ENCODE measurements at regions not wholly inside any gene's neighbourhood (a gene's known extent, or its start where the extent isn't known, plus 50 kb on each side); places are given as distances from the start of the nearest gene placed in this dataset.

DNA sequence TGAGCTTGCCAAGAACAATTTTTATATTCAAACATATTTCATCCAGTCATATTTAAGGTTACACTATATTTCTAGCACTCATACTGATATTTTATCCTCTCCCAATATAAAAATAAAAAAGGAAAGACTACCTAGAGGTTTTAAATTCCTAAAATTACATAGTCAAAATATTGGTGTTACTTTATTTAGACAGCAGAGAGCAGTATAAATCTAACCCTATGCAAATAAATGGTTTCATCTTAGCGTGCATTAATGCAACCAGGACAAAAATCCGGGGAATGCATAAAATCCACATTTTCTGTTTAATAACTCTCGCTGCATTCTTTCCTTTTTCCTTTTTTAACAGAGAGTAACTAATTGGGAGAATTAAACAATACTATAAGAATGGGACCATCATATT, 1447.4 kb upstream of the ALCAM start:
- no peak for DNase-seq

- DNase-seq = no peak
Observed at GRCh38 chr3:103923907-103924306, 1442.8 kb upstream of the ALCAM start.

- no peak for DNase-seq
Observed at GRCh38 chr3:103924544-103924943, 1442.2 kb upstream of the ALCAM start.

- no peak for DNase-seq
Observed at GRCh38 chr3:103926936-103927335, 1439.8 kb upstream of the ALCAM start.

GRCh38 chr3:103927896-103928295, 1438.8 kb upstream of the ALCAM start:
- DNase-seq = no peak

GRCh38 chr3:103937094-103937493, 1429.6 kb upstream of the ALCAM start:
- DNase-seq = no peak

GRCh38 chr3:103947062-103947461, 1419.6 kb upstream of the ALCAM start:
- DNase-seq = no peak

GRCh38 chr3:103949693-103950092, 1417.0 kb upstream of the ALCAM start:
- DNase-seq = no peak

DNA sequence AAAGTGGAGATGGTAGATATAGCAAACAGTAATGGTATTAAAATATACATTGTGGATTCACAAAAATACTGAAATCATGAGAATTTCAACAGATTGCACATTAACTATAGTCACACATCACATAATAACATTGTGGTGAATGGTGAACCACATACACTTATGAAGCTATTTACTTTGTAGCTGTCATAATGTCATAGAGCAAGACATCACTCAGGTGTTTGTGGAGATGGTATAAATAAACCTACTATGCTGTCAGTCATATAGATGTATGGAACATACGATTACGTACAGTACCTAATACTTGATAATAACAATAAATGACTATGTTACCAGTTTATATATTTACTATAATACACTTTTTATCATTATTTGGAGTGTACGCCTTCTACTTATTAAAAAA, 1416.0 kb upstream of the ALCAM start:
- no peak for DNase-seq

GRCh38 chr3:103953796-103954195, 1412.9 kb upstream of the ALCAM start:
- DNase-seq = no peak

GRCh38 chr3:103960819-103961218, 1405.9 kb upstream of the ALCAM start:
- no peak for DNase-seq

DNA sequence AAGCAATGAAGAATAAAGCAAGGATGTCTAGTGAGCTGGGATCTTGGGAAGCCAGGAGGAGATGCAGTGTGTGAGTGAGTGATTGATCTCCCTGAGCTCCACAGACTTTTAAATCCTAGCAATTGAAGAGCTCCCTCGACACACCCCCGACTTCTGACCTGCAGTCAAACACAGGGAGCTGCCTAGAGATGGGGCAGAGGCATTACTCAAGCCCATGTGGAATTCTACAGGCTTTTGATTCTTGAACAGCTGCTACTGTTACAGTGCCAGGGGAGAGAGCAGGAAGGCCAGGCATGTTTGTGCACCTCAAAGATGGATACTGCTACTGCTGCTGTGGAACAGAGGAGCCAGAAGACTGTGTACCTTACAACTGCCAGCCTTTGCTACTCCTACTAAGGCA, 1403.1 kb upstream of the ALCAM start:
- DNase-seq = no peak

DNA sequence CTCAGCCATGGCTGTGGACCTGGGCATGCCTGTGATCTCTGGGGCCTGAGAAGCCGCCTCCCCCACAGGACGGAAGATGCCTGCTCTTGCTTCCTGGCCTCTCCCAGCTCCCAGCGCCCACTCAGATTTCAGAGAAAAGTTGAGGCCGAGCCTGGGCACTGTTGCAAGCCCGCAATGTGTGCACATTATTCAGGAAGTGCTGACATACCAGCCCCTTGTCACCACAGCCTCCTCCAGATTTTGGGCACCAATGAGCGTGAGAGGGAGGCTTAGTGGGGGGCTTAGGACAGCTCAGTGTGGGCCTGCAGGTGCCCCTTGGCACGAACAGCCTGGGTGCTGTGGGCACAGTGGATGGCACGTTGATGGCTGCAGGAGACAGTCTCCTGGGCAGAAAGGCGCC, 1400.9 kb upstream of the ALCAM start:
- no peak for DNase-seq

GRCh38 chr3:103966749-103967148, 1400.0 kb upstream of the ALCAM start:
- DNase-seq = no peak

DNA sequence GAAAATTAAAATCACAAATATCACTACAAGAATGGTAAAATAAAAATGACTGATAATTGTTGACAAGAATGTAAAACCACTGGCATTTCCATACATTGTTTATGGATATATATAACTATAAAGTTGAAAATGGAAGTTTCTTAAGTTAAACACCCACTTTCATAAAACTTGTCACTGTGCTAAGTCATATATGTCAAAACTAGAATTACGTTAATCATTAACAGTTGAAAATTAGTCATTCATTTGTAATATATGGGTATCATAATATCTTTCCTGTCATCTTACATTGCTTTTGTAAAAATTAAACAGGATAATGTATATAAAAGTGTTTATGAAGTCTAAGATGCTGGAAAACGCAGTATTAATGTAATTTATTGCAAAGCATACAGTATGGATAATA, 1398.6 kb upstream of the ALCAM start:
- DNase-seq = no peak

- DNase-seq = no peak
Observed at GRCh38 chr3:103968751-103969150, 1398.0 kb upstream of the ALCAM start.

GRCh38 chr3:103976931-103977339, 1389.8 kb upstream of the ALCAM start:
- no peak for DNase-seq

DNA sequence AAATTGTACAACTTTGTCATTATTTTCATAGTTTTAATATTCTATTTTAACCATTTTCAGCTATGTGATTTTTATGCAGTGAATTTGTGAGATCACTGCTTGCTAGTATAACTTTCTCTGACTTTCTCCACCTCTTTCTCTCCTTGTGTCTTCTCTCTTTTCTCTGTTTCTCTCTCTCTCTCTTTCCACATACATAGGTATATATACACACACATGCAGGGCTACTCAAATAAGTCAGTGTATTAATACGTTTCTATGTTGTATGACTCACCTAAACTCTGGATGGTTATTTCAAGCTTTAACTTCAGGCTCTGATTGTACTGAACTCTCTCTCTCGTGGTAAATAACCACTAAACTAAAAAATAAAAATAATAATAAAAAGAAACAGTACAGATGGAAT, 1389.3 kb upstream of the ALCAM start:
- DNase-seq = no peak

DNA sequence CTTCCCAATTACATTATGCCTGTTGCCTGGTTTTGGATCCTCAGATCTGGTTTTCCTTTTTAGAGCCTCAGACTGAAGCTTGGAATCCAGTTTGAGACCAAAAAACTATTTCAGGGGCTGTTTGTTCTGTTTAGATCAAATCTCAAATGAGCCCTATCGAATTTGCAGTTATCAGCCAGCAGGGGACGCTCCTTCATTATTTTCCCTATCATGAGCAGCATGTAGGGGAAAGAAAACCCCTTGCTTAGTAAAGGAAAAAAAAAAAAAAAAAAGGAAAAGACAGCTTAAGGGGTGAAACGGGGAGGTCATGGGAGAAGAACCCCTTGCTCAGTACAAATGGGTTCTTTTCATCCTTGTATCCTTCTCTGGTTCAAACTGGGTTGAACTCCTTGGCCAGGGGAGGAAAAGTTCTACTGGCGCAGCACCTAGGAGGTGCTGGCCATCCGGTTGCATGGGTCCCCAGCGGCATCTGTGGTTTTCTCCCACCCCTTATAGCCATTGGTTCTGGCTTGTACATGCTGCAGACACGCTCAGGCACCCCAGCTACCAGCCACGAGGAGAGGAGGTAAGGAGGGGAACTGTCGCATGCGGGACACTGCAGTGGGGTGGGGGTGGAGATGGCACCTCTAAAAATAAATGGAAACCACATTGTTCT, 1375.1 kb upstream of the ALCAM start:
- no peak for DNase-seq

GRCh38 chr3:103992469-103992868, 1374.2 kb upstream of the ALCAM start:
- DNase-seq = no peak

DNA sequence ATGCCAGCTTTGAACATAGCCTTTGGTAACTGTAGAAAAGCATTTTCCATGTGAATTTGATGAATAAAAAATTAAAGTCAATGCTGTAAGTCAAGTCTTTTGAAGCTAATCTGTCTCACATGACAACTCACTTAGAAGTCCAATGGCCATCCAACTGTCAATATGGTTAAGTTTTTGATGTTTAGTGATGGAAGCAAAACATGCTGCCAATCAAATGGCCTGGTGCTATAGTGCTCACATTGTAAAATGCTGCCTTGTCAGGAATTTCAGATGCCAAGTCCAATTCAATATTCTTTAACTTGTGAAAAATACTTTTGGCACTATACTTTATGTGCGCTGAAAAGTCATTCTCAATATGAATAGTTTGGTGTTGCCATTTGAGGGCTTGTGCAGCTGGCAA, 1361.8 kb upstream of the ALCAM start:
- DNase-seq = no peak

DNA sequence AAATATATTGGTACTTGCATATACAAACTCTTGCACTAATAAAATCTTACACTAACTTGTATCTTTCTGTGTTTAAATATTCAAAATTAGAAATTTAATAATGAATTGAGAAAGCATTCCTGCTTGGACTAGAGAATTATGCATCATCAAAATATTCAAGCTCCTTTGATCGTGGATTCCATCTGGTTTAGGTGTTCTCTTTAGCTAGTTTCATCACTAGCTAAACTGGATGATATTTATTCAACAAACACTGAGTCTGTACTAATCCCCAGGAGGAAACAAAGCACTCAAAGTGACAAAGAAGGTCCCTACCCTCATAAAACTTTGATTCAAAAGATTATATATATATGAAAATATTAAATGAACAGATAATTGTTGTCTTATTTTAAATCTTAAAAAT, 1360.9 kb upstream of the ALCAM start:
- DNase-seq = no peak

GRCh38 chr3:104018541-104018940, 1348.2 kb upstream of the ALCAM start:
- no peak for DNase-seq

- DNase-seq = no peak
Observed at GRCh38 chr3:104031598-104031997, 1335.1 kb upstream of the ALCAM start.

DNA sequence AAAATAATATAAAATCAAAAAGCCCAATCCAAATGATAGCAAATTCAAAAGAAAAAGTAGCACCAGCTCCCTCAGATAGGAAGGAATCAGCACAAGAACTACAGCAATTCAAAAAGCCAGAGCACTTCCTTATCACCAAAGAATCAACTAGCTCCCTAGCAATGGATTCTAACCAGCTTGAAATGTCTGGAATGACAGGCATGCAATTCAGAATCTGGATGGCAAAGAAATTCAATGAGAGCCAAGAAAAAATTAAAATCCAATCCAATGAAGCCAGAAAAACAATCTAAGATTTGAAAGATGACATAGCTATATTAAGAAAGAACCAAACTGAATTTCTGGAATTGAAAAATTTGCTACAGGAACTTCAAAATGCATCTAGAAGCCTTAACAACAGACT, 1334.4 kb upstream of the ALCAM start:
- DNase-seq = no peak

- no peak for DNase-seq
Observed at GRCh38 chr3:104040896-104041295, 1325.8 kb upstream of the ALCAM start.

Measured in stimulated activated CD4-positive, alpha-beta T cell treated with anti-CD3 and anti-CD28 coated beads, Interleukin-1b, Interleukin-23, amount 100 ng/mL, for 48 hours (primary cell).